Caco-2 (cell line): ENCODE measurements at regions not wholly inside any gene's neighbourhood (a gene's known extent, or its start where the extent isn't known, plus 50 kb on each side); places are given as distances from the start of the nearest gene placed in this dataset.

Experiments
- BruUV-seq: library from RNA; stranded (reverse); fragments of 400-500 nt; replicated peaks from 2 replicates; lab custom pipeline; 2021; lab: Mats Ljungman, UMichigan
- CTCF ChIA-PET: fragments of 300-600 bp; sonication (Branson Sonifier 250); formaldehyde crosslinking; loops from one replicate; lab custom pipeline; 2022; ENCODE audit warnings: antibody characterized with exemption; lab: Charles Lee
- POLR2A ChIA-PET: fragments of 300-600 bp; sonication (Branson Sonifier 250); formaldehyde crosslinking; loops from one replicate; lab custom pipeline; 2022; ENCODE audit warnings: antibody characterized with exemption; lab: Charles Lee
- DNase-seq, 2 experiments: peaks; one replicate each; pipeline versions ENCODE4 v3.0.0 to v3.0.0-alpha.2; 2020 to 2022
- H3K27me3 ChIP-seq: replicated peaks from 2 replicates; pipeline ENCODE4 v1.6.0; 2011; ENCODE audit warnings: low read length; ENCODE audit not compliant: control insufficient read depth, insufficient read depth
- H3K36me3 ChIP-seq: 2 replicates; pipeline ENCODE4 v1.5.1; 2011; ENCODE audit warnings: low read length; ENCODE audit not compliant: control insufficient read depth, insufficient read depth
- H3K4me1 ChIP-seq: fragments of 250-450 bp; sonication (Bioruptor Pico); 2 replicates; pipeline ENCODE4 v1.5.1; 2020; ENCODE audit warnings: mild to moderate bottlenecking
- H3K4me3 ChIP-seq: 2 replicates; pipeline ENCODE4 v1.5.1; 2011; ENCODE audit warnings: low read depth, mild to moderate bottlenecking, control low read depth, low read length
- H3K9me3 ChIP-seq: fragments of 250-450 bp; sonication (Bioruptor Pico); 2 replicates; pipeline ENCODE4 v1.5.1; 2020; ENCODE audit warnings: mild to moderate bottlenecking, moderate library complexity
- H3K27ac Mint-ChIP-seq: one replicate; pipeline ENCODE4 v1.8.0; 2022; ENCODE audit warnings: mixed read lengths; ENCODE audit not compliant: unreplicated experiment
- H3K27me3 Mint-ChIP-seq: one replicate; pipeline ENCODE4 v1.8.0; 2022; ENCODE audit warnings: mixed read lengths; ENCODE audit not compliant: insufficient read depth, unreplicated experiment
- H3K36me3 Mint-ChIP-seq: one replicate; pipeline ENCODE4 v1.8.0; 2022; ENCODE audit warnings: mild to moderate bottlenecking, mixed read lengths; ENCODE audit not compliant: insufficient read depth, unreplicated experiment
- H3K4me1 Mint-ChIP-seq: one replicate; pipeline ENCODE4 v1.8.0; 2022; ENCODE audit warnings: low read depth, mixed read lengths; ENCODE audit not compliant: unreplicated experiment
- H3K4me3 Mint-ChIP-seq: one replicate; pipeline ENCODE4 v1.8.0; 2022; ENCODE audit warnings: mild to moderate bottlenecking, moderate library complexity, mixed read lengths; ENCODE audit not compliant: unreplicated experiment
- H3K9me3 Mint-ChIP-seq: one replicate; pipeline ENCODE4 v1.8.0; 2022; ENCODE audit warnings: mixed read lengths; ENCODE audit not compliant: unreplicated experiment
- intact Hi-C: fragments of 100-400 bp; cut with micrococcal nuclease; formaldehyde crosslinking; loops from one replicate; pipeline ENCODE4 v1.10.0; 2022; ENCODE audit not compliant: unreplicated experiment
- TF ChIP-seq, protein P1 (sequence below), 2 experiments: fragments of 200-600 bp in 1 of 2; IDR thresholded peaks; 1 replicate in 1 of 2; 2 replicates in 1 of 2; pipeline versions ENCODE4 v1.5.1 to v1.8.0; 2011 to 2022; ENCODE audit warnings: antibody characterized with exemption in 1 of 2, control low read depth in 1 of 2, inconsistent platforms in 1 of 2, low read depth in 1 of 2, low read length in 1 of 2, mild to moderate bottlenecking in 1 of 2, moderate library complexity in 1 of 2; ENCODE audit not compliant: insufficient read depth in 1 of 2, severe bottlenecking in 1 of 2, unreplicated experiment in 1 of 2

DNA sequence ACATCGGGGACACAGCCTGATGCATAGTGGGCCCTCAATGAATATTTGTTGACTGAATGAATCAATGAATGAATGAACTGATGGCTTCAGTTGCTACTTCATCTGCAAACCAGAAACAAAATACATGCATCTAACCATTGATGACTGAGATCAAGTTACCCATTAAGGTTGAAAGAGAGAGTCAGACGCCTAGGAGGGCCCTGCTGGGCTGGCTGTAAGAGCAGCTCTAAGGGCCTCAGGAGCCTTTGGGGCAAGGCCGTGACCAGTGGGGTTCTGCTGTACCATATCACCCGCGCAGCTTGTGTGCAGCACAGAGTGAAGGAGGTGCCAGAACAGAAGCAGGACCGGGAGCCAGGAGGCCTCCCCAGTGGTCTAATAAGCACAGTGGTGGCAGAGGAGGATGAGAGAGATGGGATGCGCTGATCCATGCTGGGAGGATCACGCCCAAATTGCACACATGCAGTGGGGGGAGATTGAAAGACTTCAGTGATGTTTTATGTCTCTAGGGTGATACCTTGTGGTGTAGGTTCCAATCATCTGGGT lies 96.1 kb upstream of the KCNG1 start:
- DNase-seq = no peak
- Histone ChIP-seq H3K9me3 (no peaks in the 10 kb centered on the region), H3K4me3 (no peak overlapping the region), H3K4me1 (no peaks in the 10 kb centered on the region), H3K36me3 (no peaks in the 10 kb centered on the region), H3K27me3 (no peaks in the 10 kb centered on the region; the same call in 1 of the 2 replicates)
- ChIA-PET POLR2A (no interaction called here), CTCF (no interaction called here)
- no TSS peak for BruUV-seq
- TF ChIP-seq, protein P1, sequence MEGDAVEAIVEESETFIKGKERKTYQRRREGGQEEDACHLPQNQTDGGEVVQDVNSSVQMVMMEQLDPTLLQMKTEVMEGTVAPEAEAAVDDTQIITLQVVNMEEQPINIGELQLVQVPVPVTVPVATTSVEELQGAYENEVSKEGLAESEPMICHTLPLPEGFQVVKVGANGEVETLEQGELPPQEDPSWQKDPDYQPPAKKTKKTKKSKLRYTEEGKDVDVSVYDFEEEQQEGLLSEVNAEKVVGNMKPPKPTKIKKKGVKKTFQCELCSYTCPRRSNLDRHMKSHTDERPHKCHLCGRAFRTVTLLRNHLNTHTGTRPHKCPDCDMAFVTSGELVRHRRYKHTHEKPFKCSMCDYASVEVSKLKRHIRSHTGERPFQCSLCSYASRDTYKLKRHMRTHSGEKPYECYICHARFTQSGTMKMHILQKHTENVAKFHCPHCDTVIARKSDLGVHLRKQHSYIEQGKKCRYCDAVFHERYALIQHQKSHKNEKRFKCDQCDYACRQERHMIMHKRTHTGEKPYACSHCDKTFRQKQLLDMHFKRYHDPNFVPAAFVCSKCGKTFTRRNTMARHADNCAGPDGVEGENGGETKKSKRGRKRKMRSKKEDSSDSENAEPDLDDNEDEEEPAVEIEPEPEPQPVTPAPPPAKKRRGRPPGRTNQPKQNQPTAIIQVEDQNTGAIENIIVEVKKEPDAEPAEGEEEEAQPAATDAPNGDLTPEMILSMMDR (IDR thresholded peaks at IDR 0.05; ENCODE audit: insufficient read depth in 1 of 2, low read depth in 1 of 2, low read length in 1 of 2, severe bottlenecking in 1 of 2, unreplicated experiment in 1 of 2) = no peak
- Mint-ChIP-seq H3K27me3 (peaks cover 12% of the 10 kb centered on the region), H3K4me1 (no peaks in the 10 kb centered on the region), H3K9me3 (no peaks in the 10 kb centered on the region), H3K4me3 (no peak overlapping the region), H3K27ac (no peak overlapping the region), H3K36me3 (no peaks in the 10 kb centered on the region)
- intact Hi-C loops = no loop called here

DNA sequence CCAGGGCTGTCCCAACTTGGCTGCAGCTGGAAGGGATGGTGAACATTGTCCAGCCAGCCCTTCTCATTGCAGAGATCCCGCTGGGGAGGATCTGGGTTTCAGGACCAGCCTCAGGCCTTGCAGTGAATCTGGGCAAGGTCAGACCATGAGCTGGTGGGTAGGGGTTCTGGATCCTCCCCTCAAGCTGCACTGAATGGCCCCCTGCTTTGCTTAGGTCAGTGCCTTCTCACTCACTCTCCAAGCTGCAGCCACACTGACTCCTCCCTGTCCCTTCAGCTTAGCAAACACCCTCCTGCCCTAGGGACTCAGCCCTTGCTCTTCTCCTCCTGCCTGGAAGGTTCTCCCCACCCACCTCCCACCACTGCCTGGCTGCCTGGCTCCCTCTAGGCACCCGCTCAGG lies 95.3 kb upstream of the KCNG1 start:
- H3K4me1 Mint-ChIP-seq = no peaks in the 10 kb centered on the region
- TF ChIP-seq, protein P1 (IDR thresholded peaks at IDR 0.05; ENCODE audit: insufficient read depth in 1 of 2, low read depth in 1 of 2, low read length in 1 of 2, severe bottlenecking in 1 of 2, unreplicated experiment in 1 of 2) = no peak

DNA sequence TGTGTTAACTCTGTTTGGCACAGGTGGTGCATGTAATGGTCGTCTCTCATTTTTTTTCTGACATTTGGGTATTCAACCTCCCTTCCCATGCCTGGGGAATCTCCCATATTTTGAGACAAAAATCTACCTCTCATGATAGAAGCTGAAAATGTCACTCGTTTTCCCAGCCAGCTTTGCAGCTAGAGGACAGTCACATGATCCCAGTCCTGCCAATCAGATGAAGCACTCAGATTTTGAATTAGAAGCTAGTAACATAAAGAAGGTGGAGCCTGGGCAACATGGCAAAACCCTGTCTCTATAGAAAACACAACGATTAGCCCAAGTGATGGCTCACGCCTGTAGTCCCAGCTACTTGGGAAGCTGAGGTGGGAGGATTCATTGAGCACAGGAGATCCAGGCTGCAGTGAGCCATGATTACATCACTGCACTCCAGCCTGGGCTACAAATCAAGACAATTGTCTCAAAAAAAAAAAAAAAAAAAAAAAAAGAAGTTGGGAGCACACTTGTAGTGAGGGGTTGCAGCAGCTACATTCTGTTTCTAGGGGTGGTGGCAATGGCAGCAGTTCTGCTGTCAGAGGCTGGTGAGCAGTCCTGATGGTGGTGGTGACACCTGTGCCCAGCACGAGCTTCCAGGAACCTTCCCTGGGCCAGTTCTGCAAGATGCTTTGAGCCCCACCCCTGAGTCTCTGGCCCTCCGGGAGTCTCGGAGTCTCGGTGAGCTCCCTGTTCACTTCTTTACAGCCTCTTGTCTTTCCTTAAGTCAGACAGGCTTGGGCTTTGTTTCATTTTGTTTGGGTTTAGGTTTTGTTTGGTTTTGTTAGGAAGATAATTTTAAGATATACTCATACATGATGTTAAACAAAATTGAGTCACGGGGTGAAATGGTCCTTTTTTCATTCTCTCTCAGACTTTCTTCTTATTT lies 94.1 kb upstream of the KCNG1 start:
- Histone ChIP-seq H3K36me3 (no peaks in the 10 kb centered on the region), H3K9me3 (no peaks in the 10 kb centered on the region), H3K4me3 (no peak overlapping the region), H3K27me3 (no peaks in the 10 kb centered on the region; the same call in 1 of the 2 replicates), H3K4me1 (no peaks in the 10 kb centered on the region)
- DNase-seq = no peak
- H3K4me3 Mint-ChIP-seq = no peak overlapping the region
- no peaks in the 10 kb centered on the region for H3K9me3 Mint-ChIP-seq
- H3K4me1 Mint-ChIP-seq = no peaks in the 10 kb centered on the region
- no peak overlapping the region for H3K27ac Mint-ChIP-seq
- POLR2A ChIA-PET = no interaction called here
- peaks cover 9% of the 10 kb centered on the region for H3K27me3 Mint-ChIP-seq
- no peaks in the 10 kb centered on the region for H3K36me3 Mint-ChIP-seq
- TF ChIP-seq, protein P1 (IDR thresholded peaks at IDR 0.05; ENCODE audit: insufficient read depth in 1 of 2, low read depth in 1 of 2, low read length in 1 of 2, severe bottlenecking in 1 of 2, unreplicated experiment in 1 of 2) = no peak
- BruUV-seq = no TSS peak
- CTCF ChIA-PET = interaction anchor here (0.9 kb wide), 1 partner anchor 129 kb away, joined by 3 read pairs; no protein-coding TSS in a partner anchor
- intact Hi-C loops = no loop called here

More for the DNA sequence above, 95.3 kb upstream of the KCNG1 start:
- CTCF ChIA-PET = no interaction called here
- H3K4me1 ChIP-seq = no peaks in the 10 kb centered on the region
- no peak overlapping the region for H3K4me3 ChIP-seq
- intact Hi-C loops = no loop called here
- no peaks in the 10 kb centered on the region for H3K9me3 ChIP-seq
- no TSS peak for BruUV-seq
- no peaks in the 10 kb centered on the region; the same call in 1 of the 2 replicates for H3K27me3 ChIP-seq
- H3K4me3 Mint-ChIP-seq = no peak overlapping the region
- no peak for DNase-seq
- H3K36me3 Mint-ChIP-seq = no peaks in the 10 kb centered on the region
- no peaks in the 10 kb centered on the region for H3K9me3 Mint-ChIP-seq
- no peak overlapping the region for H3K27ac Mint-ChIP-seq
- POLR2A ChIA-PET = no interaction called here
- no peaks in the 10 kb centered on the region for H3K36me3 ChIP-seq
- H3K27me3 Mint-ChIP-seq = peaks cover 13% of the 10 kb centered on the region
